ENCODE measurements at regions not wholly inside any gene's neighbourhood (a gene's known extent, or its start where the extent isn't known, plus 50 kb on each side); places are given as distances from the start of the nearest gene placed in this dataset.

DNA sequence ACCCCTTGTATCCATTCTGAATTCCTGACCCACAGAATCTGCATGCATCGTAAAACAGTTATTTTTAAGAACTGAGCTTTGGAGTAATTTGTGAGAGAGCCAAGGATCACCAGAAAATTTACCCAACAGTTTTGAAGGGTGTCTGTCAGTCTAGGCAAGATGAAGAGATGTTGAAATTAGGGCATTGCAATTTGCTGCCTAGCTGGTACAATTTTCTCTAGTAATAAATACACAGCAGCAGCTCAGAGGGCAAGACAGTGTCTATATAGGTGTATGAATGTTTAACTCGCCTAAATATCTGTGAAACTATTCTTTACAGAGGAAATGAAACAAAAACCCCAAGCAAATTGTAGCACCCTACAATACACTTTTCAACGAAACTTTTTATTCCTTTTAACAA is 377.8 kb upstream of the POU3F3 start:
- H3K4me1 ChIP-seq = no peaks in the 10 kb centered on the region

DNA sequence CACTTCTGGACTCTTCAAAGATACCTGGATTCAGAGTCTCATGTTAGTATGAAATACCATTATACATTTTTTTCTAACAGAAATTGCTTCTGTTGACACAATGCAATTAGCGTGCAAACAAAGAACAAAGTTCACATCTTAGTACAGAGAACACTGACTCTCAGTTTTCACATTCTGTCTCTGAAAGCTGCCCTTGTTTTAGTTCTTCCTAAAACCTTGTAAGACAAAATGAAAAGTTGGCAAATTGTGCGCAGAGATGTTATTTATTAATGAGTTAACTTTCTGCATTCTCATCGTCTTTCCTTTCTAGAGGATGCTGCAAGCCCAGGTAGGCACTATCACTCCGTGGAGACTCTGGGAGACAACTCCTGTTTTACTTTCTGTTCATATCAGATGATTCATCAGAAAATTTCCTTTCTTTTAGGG is 377.3 kb upstream of the POU3F3 start:
- Histone ChIP-seq H3K36me3 (no peaks in the 10 kb centered on the region), H3K9me3 (no peaks in the 10 kb centered on the region), H3K27me3 (no peaks in the 10 kb centered on the region), H3K27ac (no peak overlapping the region), H3K4me3 (no peak overlapping the region), H3K4me1 (no peaks in the 10 kb centered on the region)
- DNase-seq (ENCODE audit: low spot score in 2 of 2) = no peak
- intact Hi-C loops (cut with DNase I) = no loop called here
- TF ChIP-seq, protein P1, sequence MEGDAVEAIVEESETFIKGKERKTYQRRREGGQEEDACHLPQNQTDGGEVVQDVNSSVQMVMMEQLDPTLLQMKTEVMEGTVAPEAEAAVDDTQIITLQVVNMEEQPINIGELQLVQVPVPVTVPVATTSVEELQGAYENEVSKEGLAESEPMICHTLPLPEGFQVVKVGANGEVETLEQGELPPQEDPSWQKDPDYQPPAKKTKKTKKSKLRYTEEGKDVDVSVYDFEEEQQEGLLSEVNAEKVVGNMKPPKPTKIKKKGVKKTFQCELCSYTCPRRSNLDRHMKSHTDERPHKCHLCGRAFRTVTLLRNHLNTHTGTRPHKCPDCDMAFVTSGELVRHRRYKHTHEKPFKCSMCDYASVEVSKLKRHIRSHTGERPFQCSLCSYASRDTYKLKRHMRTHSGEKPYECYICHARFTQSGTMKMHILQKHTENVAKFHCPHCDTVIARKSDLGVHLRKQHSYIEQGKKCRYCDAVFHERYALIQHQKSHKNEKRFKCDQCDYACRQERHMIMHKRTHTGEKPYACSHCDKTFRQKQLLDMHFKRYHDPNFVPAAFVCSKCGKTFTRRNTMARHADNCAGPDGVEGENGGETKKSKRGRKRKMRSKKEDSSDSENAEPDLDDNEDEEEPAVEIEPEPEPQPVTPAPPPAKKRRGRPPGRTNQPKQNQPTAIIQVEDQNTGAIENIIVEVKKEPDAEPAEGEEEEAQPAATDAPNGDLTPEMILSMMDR (IDR thresholded peaks at IDR 0.05) = no peak

More for the DNA sequence above, 377.8 kb upstream of the POU3F3 start:
- no peak overlapping the region for H3K4me3 ChIP-seq
- H3K27ac ChIP-seq = no peak overlapping the region
- TF ChIP-seq, protein P1 (IDR thresholded peaks at IDR 0.05) = no peak
- no peak for DNase-seq (ENCODE audit: low spot score in 2 of 2)
- H3K9me3 ChIP-seq = no peaks in the 10 kb centered on the region
- H3K27me3 ChIP-seq = no peaks in the 10 kb centered on the region
- no peaks in the 10 kb centered on the region for H3K36me3 ChIP-seq
- intact Hi-C loops (cut with DNase I) = no loop called here

DNA sequence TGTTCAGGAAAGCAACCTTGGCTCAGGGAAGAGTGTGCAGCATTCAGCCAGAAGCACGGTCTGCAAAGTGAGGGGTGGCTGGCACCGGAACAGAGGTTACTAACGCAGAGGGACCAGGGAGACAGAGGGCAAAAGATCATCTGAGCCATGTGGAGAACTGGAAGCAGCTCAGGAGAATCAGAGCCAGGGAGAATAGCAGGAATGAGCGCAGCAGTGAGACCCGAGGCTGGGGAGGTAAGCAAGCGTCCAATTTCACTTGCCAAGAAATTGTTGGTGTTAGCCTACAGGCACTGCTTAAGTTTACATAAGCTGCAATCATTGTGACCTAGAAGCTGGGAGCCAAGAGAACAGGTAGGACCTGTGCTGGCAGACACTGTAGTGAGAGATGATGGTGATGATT is 372.6 kb upstream of the POU3F3 start:
- TF ChIP-seq, protein P1 (IDR thresholded peaks at IDR 0.05) = no peak
- Histone ChIP-seq H3K4me1 (no peaks in the 10 kb centered on the region), H3K27ac (no peak overlapping the region), H3K36me3 (no peaks in the 10 kb centered on the region), H3K27me3 (no peaks in the 10 kb centered on the region), H3K9me3 (no peaks in the 10 kb centered on the region), H3K4me3 (no peak overlapping the region)
- intact Hi-C loops (cut with DNase I) = no loop called here
- no peak for DNase-seq (ENCODE audit: low spot score in 2 of 2)

DNA sequence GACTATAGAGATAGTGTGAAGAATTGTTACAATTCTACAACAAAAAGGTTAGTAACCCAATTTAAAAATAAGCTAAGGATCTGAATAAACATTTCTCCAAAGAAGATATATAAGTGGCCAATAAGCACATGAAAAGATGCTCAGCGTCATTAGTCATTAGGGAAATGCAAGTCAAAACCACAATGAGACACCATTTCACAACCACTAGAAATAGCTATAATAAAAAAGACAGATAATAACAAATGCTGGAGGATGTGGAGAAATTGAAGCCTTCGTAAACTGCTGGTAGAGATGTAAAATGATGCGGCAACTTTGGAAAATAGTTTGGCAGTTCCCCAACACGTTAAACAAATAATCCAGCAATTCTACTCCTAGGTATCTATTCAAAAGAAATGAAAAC is 366.5 kb upstream of the POU3F3 start:
- no peak for DNase-seq (ENCODE audit: low spot score in 2 of 2)
- intact Hi-C loops (cut with DNase I) = no loop called here
- Histone ChIP-seq H3K27ac (no peak overlapping the region), H3K4me3 (no peak overlapping the region), H3K9me3 (no peaks in the 10 kb centered on the region), H3K36me3 (no peaks in the 10 kb centered on the region), H3K4me1 (no peaks in the 10 kb centered on the region), H3K27me3 (no peaks in the 10 kb centered on the region)
- TF ChIP-seq, protein P1 (IDR thresholded peaks at IDR 0.05) = no peak

DNA sequence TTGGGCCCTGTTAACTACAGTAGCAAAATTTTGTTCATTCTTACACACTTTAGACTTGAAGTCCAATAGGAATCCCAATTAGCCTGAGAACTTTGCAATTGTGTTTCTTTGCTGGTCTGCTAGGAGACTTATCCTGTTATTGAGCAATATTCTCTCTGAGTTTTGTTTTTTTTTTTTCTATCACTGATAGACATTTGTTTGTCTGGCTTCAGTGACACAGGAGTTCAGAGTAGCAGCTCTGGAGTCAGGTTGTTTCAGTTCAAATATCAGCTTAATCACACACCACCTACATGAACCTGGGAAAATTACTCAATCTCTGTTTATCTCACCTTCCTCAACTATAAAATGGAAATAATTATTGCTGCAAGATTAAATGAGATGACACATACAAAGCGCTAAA is 360.2 kb upstream of the POU3F3 start:
- TF ChIP-seq, protein P1 (IDR thresholded peaks at IDR 0.05) = no peak
- intact Hi-C loops (cut with DNase I) = no loop called here
- Histone ChIP-seq H3K36me3 (no peaks in the 10 kb centered on the region), H3K4me1 (no peaks in the 10 kb centered on the region), H3K4me3 (no peak overlapping the region), H3K27ac (no peak overlapping the region), H3K27me3 (no peaks in the 10 kb centered on the region), H3K9me3 (no peaks in the 10 kb centered on the region)
- no peak for DNase-seq (ENCODE audit: low spot score in 2 of 2)

DNA sequence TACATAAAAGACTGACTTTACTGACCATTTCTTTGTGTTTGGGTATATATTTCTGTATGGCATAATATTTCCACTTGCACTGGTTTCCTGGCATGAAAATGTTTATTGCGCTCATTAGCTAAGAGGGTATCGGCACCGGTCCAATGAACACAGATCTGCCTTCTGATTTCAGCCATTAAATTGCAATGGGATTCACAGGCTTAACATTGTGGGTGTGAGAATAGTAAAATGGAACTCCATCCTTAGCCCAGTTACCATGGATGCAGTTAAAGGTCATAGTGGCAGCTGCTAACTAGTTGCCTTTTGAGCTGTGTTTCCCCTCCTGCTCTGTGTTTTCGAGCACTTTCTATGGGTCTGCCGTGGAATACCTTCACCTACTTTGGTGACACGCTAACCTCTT is 352.6 kb upstream of the POU3F3 start:
- TF ChIP-seq, protein P1 (IDR thresholded peaks at IDR 0.05) = no peak
- DNase-seq (ENCODE audit: low spot score in 2 of 2) = no peak
- Histone ChIP-seq H3K4me1 (no peaks in the 10 kb centered on the region), H3K36me3 (no peaks in the 10 kb centered on the region), H3K4me3 (no peak overlapping the region), H3K9me3 (no peaks in the 10 kb centered on the region), H3K27ac (no peak overlapping the region), H3K27me3 (no peaks in the 10 kb centered on the region)
- intact Hi-C loops (cut with DNase I) = no loop called here

Data from ascending aorta (tissue), 2 donors.